GM21737 (cell line): ENCODE measurements at regions not wholly inside any gene's neighbourhood (a gene's known extent, or its start where the extent isn't known, plus 50 kb on each side); places are given as distances from the start of the nearest gene placed in this dataset.

Experiments
- ATAC-seq: cut with Tn5 transposase; IDR thresholded peaks from one replicate; pipeline ENCODE4 v1.9.1; 2021; ENCODE audit warnings: mild to moderate bottlenecking, moderate library complexity; ENCODE audit not compliant: unreplicated experiment

DNA sequence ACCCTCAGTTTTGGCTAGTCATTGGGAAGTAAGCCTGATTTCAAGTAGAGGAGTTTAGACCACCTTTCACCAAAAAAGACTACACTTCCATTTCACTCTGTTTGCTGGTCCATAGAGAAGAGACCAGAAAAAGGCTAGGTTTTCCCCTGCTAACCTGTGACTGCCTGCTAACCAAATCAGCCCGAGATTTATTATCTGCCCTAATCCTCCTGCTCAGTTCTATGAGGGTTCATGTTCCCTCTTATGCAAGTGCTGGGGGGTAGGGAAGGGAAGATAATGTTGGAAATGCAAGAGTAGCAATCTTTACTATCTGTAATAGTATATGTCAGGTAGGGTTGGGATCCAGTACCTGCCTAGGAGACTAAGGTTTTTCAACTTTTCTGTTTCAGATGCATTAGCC is 51.6 kb upstream of the CCNG1 start:
- no peak for ATAC-seq

GRCh38 chr5:163386352-163386751 is 51.0 kb upstream of the CCNG1 start:
- ATAC-seq = no peak

DNA sequence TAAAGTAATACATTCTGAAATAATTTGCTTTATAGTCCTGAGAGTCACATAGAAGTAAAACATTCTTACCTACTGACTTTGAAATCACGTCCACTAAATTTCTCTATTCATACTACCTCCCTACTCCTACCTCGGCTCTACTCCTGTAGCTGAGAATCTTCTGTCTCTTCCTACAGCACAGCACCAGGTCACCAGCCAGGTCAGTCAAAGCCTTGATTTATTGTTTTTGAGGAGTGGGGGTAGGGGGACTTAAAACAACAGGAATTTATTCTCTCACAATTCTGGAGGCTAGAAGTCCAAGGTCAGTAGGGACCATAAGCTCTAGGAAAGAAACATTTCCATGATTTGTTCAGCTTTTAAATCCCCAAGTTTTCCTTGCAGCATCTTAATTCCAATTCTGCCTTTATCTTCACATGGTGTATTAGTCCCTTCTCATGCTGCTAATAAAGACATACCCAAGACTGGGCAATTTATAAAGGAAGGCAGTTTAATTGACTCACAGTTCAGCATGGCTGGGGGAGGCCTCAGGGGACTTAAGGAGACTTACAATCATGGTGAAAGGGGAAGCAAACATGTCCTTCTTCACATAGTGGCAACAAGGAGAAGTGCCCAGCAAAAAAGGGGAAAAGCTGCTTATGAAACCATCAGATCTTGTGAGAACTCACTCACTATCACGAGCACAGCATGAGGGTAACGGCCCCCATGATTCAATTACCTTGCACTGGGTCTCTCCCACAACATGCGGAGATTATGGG is 49.6 kb upstream of the CCNG1 start:
- ATAC-seq = no peak
